ENCODE measurements at regions not wholly inside any gene's neighbourhood (a gene's known extent, or its start where the extent isn't known, plus 50 kb on each side); places are given as distances from the start of the nearest gene placed in this dataset.

DNA sequence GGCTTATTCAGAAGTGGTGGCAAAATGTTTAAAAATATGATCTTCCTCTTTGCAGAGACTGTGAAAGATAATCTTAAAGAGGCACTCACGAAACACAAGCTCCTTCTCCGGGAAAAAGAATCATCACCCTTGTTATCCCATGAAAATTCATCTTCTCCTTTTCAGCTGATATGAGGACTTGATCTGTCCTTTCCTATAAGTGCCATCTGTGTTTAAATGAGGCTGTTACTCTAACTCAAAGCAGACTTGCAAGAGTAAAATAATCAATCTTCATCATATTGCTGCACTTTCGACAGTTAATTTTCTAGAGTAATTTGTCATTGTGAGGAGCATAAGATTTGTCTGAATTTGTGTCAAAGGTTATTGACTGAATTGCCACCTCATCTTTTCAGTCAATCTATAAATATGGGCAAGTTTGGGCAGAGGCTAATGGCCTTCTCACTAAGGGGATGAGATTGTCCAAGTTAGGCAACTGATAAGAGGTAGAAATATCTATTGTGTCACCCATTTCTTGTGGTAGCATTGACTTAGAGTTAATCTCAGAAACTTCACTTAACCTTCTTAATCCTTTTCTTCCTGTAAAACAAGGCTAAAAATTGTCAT, 452.9 kb downstream of the GRXCR1 start:
- DNase-seq (ENCODE audit: low spot score): no peak

DNA sequence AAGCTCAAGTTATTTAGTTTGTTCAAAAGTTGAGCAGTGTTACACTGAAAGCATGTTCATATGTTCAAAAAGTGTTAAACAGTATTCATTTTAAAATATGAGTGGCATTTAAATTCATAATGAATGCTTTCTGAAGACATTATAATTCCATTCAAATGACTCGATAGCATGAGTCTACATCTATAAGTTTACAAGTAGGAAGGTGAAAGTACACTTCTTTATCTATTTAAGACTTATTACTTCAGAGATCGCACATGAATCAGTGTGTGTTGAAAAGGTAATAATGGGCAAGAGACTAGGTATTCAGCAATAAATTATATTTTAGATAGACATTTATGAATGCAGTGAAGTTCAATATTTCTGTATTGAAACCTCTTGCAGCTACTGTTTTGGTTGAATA, 456.1 kb downstream of the GRXCR1 start:
- no peak for DNase-seq (ENCODE audit: low spot score)

DNA sequence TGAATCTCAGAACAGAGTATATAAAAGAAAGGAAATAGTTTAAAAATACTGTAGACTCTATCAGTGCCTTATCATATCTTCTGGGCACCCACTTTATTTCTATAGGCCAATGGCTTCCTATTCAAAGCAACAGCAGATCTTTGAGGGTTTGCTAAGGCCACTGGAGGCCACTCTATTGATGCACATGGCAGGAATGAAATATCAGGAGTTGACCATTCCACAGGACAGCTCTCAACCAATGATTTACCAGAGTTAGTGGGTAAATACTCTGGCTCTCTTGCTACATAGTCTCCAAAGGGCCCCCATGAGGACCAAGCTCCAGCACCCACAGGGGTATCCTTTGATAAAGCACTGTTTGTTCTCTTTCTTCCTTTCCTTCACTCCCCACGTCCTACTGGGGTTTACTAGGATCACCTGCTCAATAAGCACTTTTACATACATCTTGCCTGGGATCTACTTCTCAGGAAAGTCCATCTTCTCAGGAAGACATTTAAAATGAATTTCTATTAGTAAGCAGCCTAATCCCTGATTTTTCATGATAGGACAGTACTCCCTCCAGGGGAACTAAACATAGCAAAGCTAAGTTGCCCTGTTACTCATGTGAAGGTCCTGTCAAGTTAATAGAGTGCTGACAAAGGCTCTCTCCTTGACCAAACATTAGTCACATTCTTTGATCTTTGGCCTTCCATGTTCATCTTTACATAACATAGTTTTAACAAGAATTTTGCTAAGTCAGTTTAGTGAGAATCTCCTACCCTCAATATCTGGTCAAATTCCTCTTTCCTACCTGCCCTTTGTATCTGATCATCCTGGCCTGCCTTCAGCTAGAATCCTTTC, 459.7 kb downstream of the GRXCR1 start:
- no peak for DNase-seq (ENCODE audit: low spot score)

DNA sequence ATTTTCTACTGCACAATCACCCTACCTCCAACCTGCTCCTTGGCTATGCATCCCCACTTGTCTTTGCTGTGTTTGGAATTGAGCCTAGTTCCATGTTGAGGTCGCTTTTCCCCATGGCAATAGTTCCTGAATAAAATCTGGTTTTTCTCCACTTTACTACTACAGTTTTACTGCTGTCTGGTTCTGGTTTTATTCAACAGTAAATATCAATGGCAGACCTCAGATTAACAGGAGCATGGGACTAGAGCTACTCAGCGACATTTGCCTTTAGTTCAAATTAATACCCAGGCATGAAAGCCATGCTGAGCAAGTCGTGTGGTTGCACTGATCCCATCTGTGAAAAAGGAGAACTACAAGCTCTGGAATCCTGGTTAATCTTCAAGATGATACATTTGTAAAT, 460.3 kb downstream of the GRXCR1 start:
- DNase-seq (ENCODE audit: low spot score): no peak

DNA sequence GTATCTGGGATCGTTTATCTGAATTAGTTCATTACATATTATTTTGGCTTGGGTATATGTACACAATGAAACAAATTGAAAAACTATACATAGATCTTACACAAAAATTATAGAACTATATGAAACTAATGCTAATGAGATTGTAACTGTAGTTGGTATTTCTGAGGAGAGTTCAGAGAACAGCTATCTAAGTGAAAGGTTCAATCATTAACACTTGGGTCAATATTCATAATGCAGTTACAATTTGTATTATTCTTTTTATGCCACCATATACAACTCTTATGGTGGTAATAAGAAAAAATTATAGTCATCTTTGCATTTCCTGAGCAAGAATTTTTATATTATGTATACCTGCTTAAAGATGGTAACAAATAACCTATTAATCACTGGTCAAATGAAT, 461.0 kb downstream of the GRXCR1 start:
- DNase-seq (ENCODE audit: low spot score): no peak

DNA sequence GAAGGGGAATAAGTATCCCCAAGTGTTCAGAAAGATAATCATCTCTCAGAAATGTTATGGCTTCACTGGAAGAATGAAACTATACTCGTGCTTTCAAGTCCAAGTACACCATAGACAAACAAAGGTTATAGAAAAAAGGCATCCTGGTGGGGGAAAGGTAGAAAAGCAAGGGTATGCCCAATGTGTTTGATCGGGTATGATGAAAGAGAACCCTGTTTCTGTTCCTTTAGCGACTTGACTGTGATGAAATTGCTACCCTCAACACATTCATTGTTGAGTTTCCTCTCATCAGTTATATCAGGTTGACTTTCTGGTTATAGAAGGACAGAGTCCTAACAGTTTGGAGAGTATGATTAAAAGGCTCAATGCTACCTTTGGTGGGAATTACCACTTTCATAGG, 464.3 kb downstream of the GRXCR1 start:
- DNase-seq (ENCODE audit: low spot score): no peak

DNA sequence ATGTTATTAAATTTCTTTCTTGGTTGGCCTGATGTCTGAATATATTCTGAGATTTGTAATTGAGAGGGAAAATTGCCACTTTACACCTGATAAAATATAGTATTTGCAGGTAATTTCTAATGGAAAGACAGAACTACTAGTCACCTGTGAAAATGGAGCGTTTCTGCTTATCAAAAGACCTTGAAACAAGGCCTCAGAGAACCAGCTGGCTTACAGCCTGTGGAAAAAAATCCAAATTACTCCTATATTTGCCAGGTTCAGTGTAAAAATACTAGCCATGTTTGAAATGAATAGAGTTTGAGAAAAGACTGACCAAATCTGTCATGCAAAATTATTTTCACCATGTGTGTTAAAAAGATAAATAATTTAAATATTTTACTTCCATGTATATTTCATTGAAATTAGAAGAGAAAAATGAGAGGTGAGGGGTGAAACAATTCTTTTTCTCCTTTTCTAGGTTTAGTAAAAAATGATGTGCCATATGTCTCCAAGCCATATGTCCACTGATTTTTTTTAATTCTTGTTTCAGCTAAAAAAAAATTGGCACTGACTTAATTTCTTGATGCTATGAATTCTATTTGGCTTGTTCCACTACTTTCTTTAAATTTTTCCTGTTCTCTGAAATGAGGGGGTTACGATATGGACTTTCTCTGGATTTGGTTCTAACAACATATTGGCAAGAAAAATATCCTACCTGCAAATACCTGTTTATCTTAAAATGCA, 464.9 kb downstream of the GRXCR1 start:
- DNase-seq (ENCODE audit: low spot score): no peak

DNA sequence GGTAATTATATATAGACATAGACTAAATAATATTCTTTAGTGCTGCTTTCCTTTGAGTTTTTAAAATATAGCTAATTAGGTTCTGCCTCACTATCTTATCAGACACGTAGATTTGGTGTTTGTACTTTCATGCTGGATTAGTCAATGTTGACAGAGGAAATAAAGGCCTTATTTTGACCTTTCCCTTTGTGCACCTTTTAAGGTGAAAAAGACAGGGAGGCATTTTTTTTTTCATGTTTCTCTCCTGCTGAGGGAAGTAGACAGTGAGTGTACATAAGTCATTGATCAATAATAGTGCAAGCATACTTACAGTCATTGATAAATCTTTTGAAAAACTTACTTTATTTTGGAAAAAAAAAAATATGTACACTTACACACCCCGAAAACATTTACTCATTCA, 467.8 kb downstream of the GRXCR1 start:
- DNase-seq (ENCODE audit: low spot score): no peak

DNA sequence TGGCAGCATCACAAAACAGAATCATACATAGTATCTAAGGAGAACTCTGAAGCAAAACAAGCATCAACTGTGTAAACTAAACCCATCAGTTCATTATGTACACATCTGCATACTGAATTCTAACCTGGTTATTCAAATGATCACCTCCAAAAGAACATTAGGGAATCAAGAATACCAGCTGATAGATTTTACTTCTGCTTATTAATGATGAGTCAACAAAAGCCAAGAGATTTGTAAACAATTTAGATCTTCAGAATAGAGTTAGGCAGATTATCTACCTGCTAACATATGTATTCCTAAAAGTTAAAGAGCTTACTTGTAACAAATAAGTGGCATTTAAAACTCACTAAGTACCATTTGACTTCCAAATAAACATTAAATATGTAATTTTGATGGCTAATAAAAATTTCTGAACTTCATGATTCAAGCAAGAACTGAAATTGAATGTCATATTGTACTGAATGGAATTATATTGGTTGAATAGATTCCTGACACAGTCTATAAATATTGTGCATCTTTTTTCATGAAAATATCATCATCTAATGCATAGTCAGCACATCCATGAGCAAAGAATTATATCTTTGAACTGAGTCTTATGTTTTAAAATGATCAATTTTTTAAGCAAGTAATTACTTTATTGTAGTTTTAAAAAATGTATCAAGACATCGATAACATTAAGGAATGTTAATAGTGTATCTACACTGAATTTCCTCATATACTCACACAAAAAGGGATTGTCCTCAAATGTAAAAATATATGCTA, 470.5 kb downstream of the GRXCR1 start:
- DNase-seq (ENCODE audit: low spot score): no peak

DNA sequence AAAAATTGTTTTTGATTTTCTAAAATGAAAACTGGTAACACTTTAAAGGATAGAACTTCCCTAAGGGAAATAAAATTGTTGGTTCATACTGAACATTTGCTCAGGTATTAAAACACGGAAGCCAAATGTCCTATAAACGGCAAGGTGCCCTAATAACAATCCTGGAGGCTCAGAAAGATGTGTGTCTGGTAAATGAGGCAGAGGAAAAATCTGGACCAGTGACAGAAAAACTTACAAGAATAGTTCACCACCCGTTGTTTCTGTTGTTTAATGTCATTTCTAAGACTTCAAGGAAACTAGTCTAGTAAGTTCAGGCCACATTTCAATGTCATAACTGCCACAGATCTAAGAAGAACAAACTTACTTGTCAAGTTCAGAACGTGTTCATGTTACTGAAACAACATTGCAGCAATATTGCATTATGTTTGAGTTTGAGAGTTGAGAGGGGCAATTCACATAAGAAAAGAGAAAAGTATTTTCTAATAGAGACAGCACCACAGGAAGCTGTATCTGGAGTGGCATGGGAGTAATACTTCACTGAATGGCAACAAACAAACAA, 476.6 kb downstream of the GRXCR1 start:
- DNase-seq (ENCODE audit: low spot score): no peak

DNA sequence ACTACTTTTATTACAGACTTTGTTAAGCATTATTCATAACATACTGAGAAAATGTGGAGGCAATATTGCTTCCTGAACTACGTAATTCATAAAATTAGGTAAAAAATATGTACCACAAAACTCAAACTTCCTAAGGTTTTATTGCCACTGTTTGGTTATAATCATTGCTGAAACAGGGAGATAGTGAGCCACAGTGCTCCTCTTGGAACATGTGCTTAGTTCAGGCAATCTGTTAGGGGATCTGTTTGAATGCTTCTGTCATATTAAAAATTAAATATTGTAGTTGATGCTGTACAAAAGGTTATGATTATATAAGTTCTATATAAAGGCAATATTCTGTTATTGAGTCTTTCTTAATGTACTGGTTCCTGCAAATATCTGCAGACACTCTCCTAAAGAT, 480.7 kb downstream of the GRXCR1 start:
- no peak for DNase-seq (ENCODE audit: low spot score)

DNA sequence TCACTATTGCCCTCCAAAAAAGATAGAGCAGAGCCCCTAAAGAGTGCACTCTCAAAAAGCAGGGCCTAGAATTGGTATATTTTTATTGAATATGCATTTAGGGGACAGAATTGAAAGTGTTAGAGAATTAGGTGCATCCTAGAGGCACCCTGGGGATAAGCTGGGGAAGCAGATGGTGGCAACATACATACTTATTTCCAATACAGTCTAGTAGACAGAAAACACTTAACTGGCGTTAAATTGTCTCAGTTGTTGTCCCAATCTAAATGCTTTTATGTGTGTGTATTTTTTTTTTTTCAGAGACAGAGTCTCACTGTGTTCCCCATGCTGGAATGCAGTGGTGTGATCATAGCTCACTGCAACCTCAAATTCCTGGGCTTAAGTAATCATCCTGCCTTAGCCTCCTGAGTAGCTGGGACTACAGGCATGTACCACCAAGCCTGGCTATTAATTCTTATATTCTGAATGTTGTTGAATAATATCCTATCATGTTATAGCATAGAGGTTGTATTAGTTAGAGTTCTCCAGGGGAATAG, 481.8 kb downstream of the GRXCR1 start:
- no peak for DNase-seq (ENCODE audit: low spot score)

DNA sequence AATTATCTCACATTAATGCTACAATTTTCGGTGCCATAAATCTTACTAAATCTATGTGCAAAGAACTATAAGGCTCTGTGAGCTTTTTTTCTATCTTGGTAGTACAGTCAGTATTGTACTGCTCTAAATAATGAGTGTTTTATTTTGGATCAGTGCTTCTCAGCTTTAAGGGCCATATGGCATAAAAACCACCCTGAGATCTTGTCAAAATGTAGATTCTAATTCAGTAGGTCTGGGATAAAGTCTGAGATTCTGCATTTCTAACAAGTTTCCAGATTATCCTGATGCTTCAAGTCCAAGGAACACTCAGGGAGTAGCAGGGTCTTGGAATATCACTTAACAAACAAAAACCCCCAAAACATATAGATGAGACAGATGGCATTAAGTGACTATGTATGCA, 486.5 kb downstream of the GRXCR1 start:
- DNase-seq (ENCODE audit: low spot score): no peak

DNA sequence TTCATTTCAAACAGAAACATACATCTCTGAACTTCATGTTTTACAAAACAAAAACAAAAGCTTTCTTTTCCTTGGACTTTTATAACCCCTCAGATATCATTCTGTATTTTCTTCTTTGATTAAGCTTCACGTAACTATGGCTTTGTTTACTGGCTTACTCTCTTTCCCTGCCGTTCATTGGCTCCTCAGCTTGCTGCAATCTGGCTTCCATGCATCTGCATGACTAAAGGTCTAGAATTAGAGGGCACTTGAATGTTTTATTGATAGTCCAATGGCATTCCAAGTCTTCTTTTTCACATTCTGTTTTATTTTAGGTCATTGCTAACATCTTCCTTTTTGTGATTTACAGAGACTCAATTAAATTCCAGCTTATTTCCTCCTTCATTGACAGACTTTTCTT, 487.6 kb downstream of the GRXCR1 start:
- no peak for DNase-seq (ENCODE audit: low spot score)

DNA sequence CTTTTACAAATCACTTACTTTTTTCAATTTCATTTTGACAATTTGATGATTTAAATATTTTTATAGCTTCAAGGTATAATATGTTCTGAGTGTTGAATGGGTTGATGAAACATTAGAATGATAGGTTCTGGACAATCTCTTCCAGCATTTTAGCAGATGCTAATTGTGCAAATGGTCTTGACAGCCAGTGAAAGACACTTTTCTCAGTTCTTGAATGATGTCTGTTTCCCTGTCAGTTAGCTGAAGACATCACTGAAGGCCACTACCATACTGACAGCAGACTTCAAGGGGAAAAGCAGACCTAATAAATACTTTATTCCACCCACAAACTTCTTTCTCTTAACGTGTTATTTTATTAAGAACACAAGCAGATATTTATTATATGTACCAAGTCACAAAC, 498.6 kb downstream of the GRXCR1 start:
- DNase-seq (ENCODE audit: low spot score): no peak

DNA sequence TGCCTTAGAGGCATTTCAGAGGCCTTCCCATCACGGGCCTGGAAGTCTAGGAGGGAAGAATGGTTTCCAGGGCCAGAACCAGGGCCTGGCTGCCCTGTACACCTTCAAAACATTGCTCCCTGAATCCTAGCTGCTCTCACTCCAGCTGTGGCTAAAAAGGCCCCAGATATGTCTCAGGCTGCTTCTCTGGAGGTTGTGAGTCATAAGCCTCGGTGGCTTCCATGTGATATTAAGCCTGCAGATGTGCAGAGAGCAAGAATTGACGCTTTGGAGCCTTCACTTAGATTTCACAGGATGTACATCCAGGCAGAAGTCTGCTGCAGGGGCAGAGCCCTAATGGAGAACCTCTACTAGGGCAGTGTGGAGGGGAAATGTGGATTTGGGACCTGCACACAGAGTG, 502.5 kb downstream of the GRXCR1 start:
- DNase-seq (ENCODE audit: low spot score): no peak

DNA sequence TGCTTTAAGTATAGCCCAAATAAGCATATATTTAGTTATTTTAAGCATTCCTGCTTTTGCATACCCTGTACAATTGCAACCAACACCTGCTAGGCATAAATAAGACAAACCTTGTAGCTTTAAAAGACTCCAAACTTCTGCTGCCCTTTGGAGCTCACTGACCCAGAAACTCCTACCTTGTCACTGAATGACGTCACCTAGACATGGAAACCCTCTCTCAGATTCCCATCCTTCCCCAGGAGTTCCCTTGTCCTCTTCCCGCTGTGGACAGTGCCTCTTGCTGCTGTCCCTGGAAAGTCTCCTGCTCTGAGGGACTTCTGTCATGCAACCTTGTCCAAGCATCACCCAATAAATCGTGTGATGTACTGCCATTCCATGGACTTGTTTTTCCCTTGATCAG, 507.2 kb downstream of the GRXCR1 start:
- no peak for DNase-seq (ENCODE audit: low spot score)

DNA sequence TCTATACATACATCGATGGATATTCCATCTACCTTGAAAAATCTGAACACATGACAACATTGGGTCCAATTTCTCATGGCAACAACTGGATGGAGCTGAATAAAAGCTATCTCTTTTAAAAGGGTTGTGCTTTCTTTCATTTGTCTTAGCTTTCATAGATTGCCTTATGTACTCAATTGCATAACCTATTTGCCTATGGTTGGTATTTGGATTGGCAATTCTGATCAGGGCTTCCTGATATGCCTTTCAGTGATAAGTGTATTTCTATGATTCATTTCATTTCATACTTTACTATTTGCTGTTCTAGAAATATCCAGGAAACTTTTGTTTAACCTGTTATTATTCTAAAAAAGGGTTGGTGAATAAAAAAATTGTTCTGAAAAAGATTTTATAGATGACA, 509.9 kb downstream of the GRXCR1 start:
- DNase-seq (ENCODE audit: low spot score): no peak

DNA sequence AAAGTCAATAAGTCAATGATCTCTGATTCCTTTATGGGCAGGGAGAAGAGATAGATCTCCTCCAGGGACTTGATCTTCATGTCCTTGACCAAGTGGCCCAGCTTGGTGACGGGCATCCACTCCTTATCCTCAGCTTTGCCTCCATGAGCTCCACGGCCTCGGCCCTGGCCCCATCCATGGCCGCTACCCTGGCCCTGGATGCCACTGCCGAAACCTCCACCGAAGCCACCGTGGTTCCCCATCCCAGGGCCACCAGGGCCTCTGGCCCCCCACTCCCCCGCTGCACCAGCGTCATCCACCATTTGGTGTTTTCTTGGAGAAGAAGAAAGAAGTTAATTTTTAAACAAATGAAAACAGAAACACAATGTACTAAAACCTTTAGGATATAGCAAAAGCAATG, 518.1 kb downstream of the GRXCR1 start:
- no peak for DNase-seq (ENCODE audit: low spot score)

DNA sequence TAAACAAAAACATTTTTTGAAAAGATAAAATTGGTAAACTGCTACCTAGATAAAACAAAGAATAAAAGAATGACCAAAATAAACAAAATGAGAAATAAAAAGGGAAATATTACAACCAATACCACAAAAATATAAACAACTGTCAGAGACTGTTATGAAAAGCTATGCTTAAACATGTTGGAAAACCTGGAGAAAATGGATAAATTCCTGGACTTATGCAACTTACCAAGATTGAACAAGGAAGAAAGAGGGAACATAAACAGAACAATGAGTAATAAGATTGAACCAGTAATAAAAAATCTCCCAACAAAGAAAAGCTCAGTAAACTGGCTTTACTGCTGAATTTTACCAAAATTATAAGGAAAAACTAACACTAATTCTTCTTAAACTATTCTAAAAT, 518.7 kb downstream of the GRXCR1 start:
- DNase-seq (ENCODE audit: low spot score): no peak

DNA sequence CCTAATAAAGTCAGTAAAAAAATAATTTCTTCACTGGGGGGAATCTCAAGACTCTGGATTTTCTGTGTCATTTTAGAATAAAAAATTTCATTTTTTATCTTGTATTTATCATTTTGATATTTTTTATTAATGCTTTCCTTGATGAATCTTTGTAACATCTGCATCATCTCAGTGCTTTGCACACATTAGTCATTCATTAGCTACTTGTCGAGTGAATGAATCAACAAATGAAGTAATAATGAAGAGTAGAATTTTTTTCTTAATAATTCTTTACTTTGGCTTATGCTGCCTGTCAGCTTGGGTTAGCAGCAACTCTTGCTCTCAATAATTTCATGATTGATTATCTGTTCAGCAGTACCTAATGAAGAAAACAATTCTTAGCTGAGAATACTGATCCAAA, 530.8 kb downstream of the GRXCR1 start:
- no peak for DNase-seq (ENCODE audit: low spot score)

DNA sequence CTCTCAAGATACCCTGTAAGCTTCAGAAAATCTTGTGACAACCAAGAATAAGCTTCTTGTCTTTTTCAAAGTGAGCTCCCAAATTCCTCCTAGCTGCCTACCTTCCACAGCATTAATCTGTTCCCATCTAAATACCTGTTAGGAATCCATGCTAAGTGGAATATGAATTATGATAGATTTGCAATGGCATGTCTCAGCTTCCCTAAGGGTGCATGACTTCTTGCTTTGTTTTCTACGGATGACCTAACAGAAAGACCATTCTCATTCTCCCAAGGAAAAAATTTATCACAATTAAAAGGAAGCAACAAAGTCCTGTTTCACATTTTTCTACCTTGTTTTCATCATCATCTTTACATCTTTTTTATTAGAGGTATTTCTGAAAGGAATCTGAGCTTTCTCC, 532.7 kb downstream of the GRXCR1 start:
- no peak for DNase-seq (ENCODE audit: low spot score)

Data from HT-29 (cell line).